Mucosa of stomach (tissue), 1 donor: ENCODE measurements at regions not wholly inside any gene's neighbourhood (a gene's known extent, or its start where the extent isn't known, plus 50 kb on each side); places are given as distances from the start of the nearest gene placed in this dataset.
"Not testable (repeated sequence)": the region's sequence is repeated elsewhere in the genome, so short reads cannot be mapped to it uniquely, and the experiment has no call there.

ENCODE experiments used
- H3K27me3 ChIP-seq: one replicate; pipeline ENCODE4 v1.7.0; 2013; ENCODE audit warnings: mild to moderate bottlenecking, low read length; ENCODE audit not compliant: control insufficient read depth, insufficient read depth
- H3K36me3 ChIP-seq: one replicate; pipeline ENCODE4 v1.7.0; 2013; ENCODE audit warnings: low read length; ENCODE audit not compliant: control insufficient read depth, insufficient read depth
- H3K4me1 ChIP-seq: one replicate; pipeline ENCODE4 v1.7.0; 2013; ENCODE audit warnings: mild to moderate bottlenecking, low read length; ENCODE audit not compliant: control insufficient read depth, insufficient read depth
- H3K4me3 ChIP-seq: one replicate; pipeline ENCODE4 v1.7.0; 2013; ENCODE audit warnings: low read length
- H3K9ac ChIP-seq: one replicate; pipeline ENCODE4 v1.7.0; 2013; ENCODE audit warnings: mild to moderate bottlenecking, low read length, moderate library complexity
- H3K9me3 ChIP-seq: one replicate; pipeline ENCODE4 v1.7.0; 2013; ENCODE audit warnings: mild to moderate bottlenecking, low read length, moderate library complexity; ENCODE audit not compliant: control insufficient read depth
- donor health status: Pancreatic carcinoma.

DNA sequence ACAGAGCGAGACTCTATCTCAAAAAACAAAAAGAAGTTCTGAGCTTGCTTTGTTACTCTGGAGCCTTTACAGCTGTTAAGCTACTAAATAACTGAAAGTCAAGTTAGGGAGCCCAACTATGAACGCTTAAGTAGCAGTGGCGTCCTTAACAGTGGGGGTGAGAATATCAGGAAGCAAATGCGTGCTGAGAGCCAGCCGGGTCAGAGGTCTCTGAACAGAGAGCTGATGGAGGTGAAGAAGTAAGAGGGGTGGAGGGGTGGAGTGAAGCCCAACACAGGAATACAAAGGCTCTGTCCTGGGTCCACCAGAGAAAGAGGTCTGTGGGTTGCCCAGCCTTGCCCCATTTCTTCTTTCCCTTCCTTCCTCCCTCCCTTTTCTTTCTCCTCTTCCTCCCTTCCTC is 104.1 kb upstream of the GATA6 start:
- H3K4me3 ChIP-seq = no peak overlapping the region
- H3K9me3 ChIP-seq = no peaks in the 10 kb centered on the region
- H3K4me1 ChIP-seq = peaks cover 53% of the 10 kb centered on the region
- H3K36me3 ChIP-seq = no peaks in the 10 kb centered on the region
- H3K9ac ChIP-seq = no peak overlapping the region
- no peaks in the 10 kb centered on the region for H3K27me3 ChIP-seq

DNA sequence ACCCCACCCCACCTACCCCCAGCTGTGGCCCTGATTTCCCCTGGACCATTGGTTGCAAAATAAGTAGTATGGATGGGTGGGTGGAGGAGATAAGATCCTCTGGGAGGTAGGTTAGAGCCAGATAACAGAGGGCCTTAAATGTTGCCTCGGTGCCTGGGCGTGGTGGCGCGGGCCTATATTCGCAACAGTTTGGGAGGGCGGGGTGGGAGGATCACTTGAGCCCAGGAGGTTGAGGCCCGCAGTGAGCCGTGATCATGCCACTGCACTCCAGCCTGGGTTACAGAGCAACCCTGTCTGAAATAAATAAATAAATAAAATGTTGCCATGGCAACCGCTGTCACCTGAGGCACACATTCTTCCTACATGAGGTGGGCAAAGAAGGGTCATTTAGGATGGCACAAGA is 103.3 kb upstream of the GATA6 start:
- Histone ChIP-seq H3K4me1 (peaks cover 45% of the 10 kb centered on the region), H3K9ac (no peak overlapping the region), H3K4me3 (no peak overlapping the region), H3K9me3 (no peaks in the 10 kb centered on the region), H3K36me3 (no peaks in the 10 kb centered on the region), H3K27me3 (no peaks in the 10 kb centered on the region)

DNA sequence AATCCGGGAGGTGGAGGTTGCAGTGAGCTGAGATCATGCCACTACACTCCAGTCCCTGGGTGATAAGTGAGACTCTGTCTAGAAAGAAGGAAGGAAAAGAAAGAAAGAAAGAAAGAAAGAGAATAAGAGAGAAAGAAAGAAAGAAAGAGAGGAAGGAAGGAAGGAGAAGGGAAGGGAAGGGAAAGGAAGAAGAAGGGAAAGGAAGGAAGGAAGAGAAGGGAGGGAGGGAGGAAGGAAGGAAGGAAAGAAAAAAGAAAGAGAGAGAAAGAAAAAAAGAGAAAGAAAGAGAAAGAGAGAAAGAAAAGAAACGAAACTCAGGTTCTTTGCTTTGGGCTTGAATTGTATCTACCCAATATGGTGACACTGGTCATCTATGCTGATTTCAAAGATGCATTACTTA is 102.3 kb upstream of the GATA6 start:
- Histone ChIP-seq H3K36me3 (no peaks in the 10 kb centered on the region), H3K4me3 (no peak overlapping the region), H3K27me3 (no peaks in the 10 kb centered on the region), H3K4me1 (peaks cover 35% of the 10 kb centered on the region), H3K9me3 (no peaks in the 10 kb centered on the region), H3K9ac (no peak overlapping the region)

DNA sequence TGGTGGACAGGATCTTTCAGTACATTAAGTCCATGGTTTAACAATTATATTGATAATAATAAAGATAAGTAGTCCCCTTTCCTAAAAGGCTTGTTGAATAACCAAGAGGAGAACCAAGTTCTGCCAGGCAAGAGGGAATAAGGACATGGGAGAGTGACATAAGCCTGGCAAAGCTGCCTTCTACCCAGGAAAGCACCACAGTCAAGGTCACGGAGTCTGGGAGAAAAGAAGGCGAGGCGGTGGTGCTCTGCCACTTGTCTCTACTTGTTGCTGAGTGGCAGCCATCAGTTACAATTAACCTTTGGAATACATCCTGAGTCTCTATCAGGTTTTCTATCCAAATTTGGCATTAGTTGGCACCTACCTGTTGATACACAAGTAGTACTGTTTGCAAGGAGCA is 101.7 kb upstream of the GATA6 start:
- Histone ChIP-seq H3K9ac (no peak overlapping the region), H3K4me1 (peaks cover 31% of the 10 kb centered on the region), H3K9me3 (no peaks in the 10 kb centered on the region), H3K36me3 (no peaks in the 10 kb centered on the region), H3K4me3 (no peak overlapping the region), H3K27me3 (no peaks in the 10 kb centered on the region)

DNA sequence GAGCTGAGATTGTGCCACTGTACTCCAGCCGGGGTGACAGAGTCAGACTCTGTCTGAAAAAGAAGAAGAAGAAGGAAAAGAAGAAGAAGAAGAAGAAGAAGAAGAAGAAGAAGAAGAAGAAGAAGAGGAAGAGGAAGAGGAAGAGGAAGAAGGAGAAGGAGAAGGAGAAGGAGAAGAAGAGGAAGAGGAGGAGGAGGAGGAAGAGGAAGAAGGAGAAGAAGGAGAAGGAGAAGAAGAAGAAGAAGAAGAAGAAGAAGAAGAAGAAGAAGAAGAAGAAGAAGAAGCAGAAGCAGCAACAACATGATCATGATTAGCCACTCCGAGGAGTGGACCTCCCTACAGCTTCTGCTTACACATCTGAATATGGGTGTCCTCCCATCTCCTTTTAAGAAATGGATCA is 100.6 kb upstream of the GATA6 start:
- H3K36me3 ChIP-seq, H3K4me3 ChIP-seq, H3K9me3 ChIP-seq, H3K9ac ChIP-seq, H3K27me3 ChIP-seq: not testable (repeated sequence)
- H3K4me1 ChIP-seq = peaks cover 22% of the 10 kb centered on the region

DNA sequence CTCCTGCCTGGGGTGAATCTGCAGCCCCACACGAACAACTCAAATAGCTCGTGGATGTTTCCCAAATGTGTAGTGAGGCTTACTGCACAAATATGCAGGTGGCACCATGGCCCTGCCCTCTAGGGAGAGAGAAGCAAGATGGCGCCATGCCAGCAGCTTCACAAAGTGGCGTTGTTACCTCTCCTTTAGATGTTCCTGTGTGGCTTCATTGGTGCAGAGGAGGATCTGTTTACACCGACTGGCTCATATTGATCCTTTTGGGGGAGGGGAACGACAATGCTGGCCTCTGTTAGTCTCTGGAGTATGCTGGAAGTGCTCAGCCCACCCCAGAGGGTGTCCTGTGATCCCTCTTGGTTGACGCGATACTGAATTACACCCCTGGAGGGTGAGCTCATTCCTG is 99.5 kb upstream of the GATA6 start:
- Histone ChIP-seq H3K4me3 (no peak overlapping the region), H3K36me3 (no peaks in the 10 kb centered on the region), H3K9me3 (no peaks in the 10 kb centered on the region), H3K27me3 (no peaks in the 10 kb centered on the region), H3K4me1 (peaks cover 22% of the 10 kb centered on the region), H3K9ac (no peak overlapping the region)

DNA sequence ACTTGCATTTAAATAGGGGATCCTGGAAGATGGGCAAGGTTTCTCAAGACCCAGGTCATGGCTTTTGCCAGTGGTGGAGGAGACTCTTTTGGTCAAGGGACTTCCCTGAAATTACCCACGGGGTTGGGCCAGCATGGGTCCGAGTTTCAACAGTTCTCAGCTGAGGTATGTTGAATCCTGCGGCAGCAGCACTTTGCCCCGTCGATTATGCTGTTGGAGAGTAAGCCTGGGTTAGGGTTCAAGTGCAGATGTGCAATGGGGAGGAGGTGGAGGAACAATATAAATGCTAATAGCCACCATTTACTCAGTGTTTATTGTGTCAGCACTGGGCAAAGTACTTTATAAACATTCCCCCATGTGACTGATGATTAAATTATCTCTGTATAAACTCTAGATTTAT is 96.0 kb upstream of the GATA6 start:
- H3K4me1 ChIP-seq = peaks cover 15% of the 10 kb centered on the region
- H3K27me3 ChIP-seq = no peaks in the 10 kb centered on the region
- H3K36me3 ChIP-seq = no peaks in the 10 kb centered on the region
- no peak overlapping the region for H3K9ac ChIP-seq
- no peaks in the 10 kb centered on the region for H3K9me3 ChIP-seq
- H3K4me3 ChIP-seq = no peak overlapping the region

DNA sequence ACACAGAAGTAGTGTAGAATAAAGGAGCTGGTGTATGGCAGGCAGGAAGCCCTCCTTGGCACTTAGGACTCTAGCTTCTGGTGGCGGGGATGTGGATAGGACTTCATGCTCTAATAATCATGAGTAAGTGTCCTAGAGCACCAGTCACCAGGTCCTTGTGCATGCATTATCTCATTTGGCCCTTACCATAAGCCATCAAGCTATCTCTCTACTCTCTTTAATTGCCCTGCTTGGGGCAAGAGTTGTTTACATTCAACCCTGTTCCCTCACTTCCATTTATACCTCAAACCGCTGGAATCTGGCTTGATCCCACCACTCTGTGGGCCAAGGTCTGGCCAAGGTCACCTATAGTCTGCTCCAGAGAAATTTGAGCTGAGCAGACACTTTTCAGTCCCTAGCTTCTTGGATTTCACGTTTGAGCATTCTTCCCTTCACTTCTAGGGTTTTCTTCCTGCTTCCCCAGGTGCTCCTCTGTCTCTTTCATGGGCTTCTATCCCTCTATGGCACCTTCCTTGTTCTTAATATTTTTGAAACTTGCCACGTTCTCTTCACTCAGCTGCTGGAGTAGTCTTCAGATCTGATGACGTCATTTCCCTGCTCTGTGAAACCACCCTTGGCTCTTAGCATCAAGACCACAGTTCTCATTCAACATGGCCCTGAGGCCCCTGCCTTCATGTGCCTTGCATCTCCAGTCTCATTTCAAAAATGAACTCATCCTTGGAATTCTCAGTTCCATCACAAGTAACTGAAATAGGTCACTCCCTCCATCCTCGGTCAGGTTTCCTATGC is 94.9 kb upstream of the GATA6 start:
- peaks cover 10% of the 10 kb centered on the region for H3K4me1 ChIP-seq
- no peaks in the 10 kb centered on the region for H3K27me3 ChIP-seq
- no peak overlapping the region for H3K4me3 ChIP-seq
- H3K9me3 ChIP-seq = no peaks in the 10 kb centered on the region
- H3K36me3 ChIP-seq = no peaks in the 10 kb centered on the region
- no peak overlapping the region for H3K9ac ChIP-seq

DNA sequence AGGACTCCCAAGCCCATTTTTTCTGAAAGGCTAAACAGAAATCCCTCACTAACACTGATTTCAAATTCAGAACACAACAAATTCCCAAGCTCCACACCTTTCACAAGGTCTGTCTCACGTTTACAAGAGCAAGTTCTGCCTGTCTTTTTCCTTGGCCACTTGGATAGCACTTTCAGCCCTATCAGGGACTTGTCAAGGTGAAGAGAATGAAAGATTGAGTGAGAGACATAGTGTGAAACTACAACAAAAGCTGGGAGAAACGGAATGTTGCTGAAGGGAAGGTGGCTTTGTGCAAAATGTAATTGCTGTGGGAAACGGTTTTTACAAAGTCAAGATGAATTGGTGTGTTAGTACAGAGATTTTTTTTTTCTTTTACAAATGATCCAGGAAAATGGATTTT is 89.4 kb upstream of the GATA6 start:
- Histone ChIP-seq H3K27me3 (no peaks in the 10 kb centered on the region), H3K36me3 (no peaks in the 10 kb centered on the region), H3K9ac (no peak overlapping the region), H3K9me3 (no peaks in the 10 kb centered on the region), H3K4me1 (peaks cover 28% of the 10 kb centered on the region), H3K4me3 (no peak overlapping the region)

DNA sequence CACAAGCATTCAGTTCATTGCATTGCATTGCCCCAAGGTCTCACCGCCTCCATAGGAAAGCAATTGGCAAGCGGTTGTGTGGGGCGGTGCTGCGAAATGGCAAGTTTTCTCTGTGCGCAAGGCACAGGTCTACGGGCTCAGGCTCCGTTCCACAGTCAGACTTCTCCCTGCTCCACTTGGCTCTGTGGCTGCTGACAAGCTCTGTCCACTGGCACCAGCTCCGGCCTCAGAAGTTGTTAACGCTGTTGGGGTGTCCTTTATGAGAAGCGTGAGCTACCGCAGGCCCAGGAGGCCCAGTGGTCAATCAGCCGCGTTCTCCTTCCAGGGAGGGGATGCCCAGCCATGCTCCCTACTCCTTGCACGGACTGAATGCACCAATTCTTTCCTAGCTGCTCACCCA is 87.0 kb upstream of the GATA6 start:
- Histone ChIP-seq H3K4me3 (no peak overlapping the region), H3K27me3 (no peaks in the 10 kb centered on the region), H3K9me3 (no peaks in the 10 kb centered on the region), H3K36me3 (no peaks in the 10 kb centered on the region), H3K4me1 (peaks cover 31% of the 10 kb centered on the region), H3K9ac (no peak overlapping the region)

DNA sequence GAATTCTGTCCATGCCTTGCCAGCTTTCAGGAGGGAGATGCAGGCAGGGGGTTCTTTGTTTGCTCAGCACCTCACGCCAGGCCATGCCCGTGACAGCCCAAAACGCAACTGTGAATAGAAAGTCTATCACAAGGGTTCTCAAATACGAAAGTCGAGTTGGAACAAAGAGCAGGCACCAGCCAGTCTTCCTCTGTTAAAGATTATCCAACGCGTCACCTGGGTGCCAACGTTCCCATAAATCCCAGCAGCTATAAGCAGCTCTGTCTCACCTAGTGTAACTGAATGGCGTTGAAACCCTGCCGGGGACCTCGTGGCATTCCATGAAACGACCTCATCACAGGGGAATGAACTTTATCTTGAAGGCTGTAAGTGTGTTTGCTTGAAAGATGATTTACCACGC is 84.8 kb upstream of the GATA6 start:
- Histone ChIP-seq H3K36me3 (no peaks in the 10 kb centered on the region), H3K4me1 (peaks cover 45% of the 10 kb centered on the region), H3K27me3 (no peaks in the 10 kb centered on the region), H3K9me3 (no peaks in the 10 kb centered on the region), H3K9ac (peak overlapping the region; percentile 55), H3K4me3 (no peak overlapping the region)

DNA sequence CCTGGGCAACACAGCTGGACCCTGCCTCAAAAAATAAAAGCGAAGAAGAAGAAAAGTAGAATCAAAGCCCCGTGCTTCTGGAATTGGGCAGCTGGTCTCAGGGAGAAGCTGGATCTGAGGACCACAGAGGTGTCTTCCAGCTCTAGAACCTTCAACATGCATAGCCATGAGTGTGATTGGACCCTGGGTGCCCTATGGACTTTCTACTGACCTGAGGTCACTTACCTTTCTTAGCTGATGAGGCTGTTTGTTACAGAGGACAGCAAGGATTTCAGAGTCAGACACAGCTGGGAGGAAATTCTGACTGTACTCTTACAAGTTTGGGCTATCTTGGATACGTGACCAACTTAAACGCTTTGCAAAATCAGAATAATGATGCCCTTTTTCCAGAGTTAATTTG is 82.4 kb upstream of the GATA6 start:
- Histone ChIP-seq H3K9ac (no peak overlapping the region), H3K36me3 (no peaks in the 10 kb centered on the region), H3K4me1 (peaks cover 32% of the 10 kb centered on the region), H3K9me3 (no peaks in the 10 kb centered on the region), H3K27me3 (no peaks in the 10 kb centered on the region), H3K4me3 (no peak overlapping the region)

DNA sequence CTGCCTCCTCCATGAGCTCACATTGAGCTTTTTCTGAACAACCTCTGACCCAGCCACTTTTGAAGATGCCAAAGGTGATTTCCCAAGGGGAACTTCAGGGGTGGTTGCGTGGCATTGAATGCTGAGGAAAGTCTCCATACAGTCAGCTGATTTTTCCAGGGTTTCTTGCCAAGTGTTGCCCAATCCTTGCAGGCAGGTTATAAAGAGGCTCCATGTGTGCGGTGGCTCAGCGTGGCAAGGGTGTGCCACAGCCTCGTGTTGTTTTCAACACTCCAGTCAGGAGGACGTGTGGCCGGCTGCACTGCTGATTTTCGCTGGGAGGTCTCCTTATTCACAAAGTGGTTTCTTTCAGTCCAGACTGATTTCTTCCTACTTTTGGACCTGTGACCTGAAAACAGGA is 81.4 kb upstream of the GATA6 start:
- no peaks in the 10 kb centered on the region for H3K27me3 ChIP-seq
- no peak overlapping the region for H3K4me3 ChIP-seq
- no peaks in the 10 kb centered on the region for H3K9me3 ChIP-seq
- H3K4me1 ChIP-seq = peaks cover 32% of the 10 kb centered on the region
- H3K36me3 ChIP-seq = no peaks in the 10 kb centered on the region
- H3K9ac ChIP-seq = peak overlapping the region; percentile 51
